HG03060 (cell line): ENCODE measurements at regions not wholly inside any gene's neighbourhood (a gene's known extent, or its start where the extent isn't known, plus 50 kb on each side); places are given as distances from the start of the nearest gene placed in this dataset.

ENCODE experiments used
- ATAC-seq: cut with Tn5 transposase; IDR thresholded peaks from one replicate; pipeline ENCODE4 v1.9.1; 2021; ENCODE audit warnings: low read depth, moderate number of reproducible peaks; ENCODE audit not compliant: unreplicated experiment

DNA sequence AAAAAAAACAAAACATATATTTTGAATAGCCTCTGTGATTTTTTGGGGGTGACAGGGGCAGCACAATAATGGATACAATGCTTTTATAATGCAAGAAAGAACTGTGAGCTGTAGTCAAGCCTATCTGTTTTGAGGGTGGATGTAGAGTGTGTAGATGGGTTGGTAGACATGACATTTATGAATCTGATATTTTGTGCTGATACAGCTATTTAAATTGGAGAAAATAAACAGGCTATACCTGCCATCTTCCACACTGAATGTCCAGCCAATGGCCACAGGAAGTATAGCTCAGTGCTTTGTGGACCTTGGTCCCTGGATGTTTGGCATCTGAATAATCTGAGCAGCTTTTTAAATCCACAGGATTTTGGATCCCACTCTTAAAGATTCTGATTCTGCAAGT lies 175.0 kb downstream of the NEDD1 start:
- ATAC-seq = no peak

DNA sequence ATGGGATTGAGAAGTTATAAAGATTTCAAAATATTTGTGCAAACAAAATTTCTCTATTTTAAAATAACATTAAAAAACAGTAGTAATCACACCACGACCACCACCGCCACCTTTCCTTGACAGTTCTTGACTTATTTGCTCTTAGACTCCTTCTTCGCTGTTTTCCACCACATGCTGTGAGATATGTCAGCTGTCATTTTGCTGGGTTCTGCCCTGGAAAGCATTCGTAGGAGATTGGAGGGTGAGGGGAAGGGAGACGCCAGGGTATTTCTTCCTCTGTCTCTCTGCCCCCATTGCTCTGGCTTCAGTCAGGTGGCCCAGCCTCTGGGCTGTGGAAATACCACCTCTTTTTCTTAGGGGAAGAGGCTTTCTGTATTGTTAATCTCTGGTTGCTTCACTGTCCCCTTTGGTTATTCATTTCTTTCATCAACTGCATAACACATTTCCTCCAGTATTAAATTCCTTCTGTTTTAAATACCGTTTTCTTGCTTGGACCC lies 186.2 kb downstream of the NEDD1 start:
- no peak for ATAC-seq

DNA sequence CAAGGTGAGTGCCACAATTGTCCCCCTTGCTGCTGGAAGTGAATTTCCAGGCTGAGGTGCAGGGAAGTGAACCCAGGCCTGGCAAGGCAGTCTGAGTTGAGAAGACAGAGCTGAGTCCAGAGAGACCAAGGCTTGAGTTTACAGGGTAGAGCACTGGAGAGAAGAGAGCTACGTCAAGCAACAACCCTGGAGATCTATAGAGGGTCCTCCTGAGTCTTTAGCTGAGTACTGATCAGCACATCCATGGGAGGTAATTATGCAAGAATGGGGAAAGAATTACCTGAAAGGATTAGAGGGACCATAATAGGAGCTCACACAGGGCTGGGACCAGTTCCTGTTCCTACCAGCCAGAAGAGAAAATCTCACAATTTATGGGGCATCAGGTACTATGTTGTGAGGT lies 190.7 kb downstream of the NEDD1 start:
- no peak for ATAC-seq

DNA sequence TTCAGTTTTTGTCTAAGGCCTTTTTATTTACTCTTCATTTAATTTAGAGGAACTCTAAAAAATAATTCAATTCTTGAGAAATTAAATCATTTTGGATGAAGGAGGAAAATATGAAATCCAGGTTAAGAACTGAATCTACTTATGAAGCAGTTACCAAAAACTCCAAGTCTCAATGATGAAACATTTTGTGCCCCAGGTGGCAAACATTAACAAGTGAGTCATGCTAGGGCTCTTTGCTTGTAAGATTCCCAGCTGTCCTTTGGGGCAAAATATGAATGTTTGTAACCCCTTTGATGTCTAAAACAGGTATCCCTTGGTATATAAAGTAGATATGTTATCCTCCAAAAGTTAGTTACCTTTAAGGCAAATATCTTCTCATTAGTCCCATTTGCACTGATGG lies 202.4 kb downstream of the NEDD1 start:
- ATAC-seq = no peak

DNA sequence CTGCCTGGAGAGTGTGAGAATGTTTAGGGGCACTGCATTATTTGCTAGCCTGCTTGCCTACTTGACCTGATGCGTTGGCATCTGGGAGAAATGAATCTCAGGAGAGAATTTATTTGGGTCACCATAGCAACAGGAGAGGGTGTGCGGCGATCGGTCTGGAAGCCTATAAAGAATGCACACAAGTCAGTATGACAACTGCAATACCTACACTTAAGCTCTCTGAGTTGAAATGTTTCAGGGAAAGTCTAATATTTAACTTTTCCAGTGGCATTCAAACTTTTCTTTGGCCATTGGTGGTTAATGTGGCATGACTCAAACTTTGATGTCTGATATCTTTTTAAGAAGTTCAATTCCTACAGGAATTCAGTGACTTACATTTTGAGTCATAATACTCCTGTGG lies 205.1 kb downstream of the NEDD1 start:
- no peak for ATAC-seq

DNA sequence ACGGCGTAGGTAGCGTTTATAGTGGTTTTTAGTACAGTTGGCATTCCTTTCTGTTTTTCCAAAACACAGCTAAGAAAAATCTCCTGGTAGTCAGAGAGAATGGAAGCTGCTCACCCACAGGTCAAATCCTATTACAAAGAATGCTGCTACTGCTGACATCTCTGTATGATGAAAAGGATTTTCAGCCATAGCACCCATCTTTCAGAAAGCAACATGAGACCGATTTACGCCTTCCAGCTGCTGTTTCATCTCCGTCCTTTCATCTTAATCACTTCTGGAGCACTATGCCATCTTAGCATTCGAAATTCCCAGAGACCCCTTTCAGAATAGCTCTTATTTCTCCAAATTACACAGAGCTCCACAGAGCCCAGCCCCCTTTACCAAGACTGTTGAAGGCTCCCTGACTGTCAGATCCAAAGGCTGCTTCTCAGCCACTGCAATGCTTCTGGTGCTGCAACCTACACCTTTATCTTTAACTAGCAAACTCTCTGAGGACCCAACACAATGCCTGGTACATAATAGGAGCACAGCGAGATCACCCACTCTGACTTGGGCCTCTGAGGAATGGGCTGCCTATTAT lies 211.8 kb downstream of the NEDD1 start:
- no peak for ATAC-seq

GRCh38 chr12:97127061-97127460 lies 220.0 kb downstream of the NEDD1 start:
- no peak for ATAC-seq

DNA sequence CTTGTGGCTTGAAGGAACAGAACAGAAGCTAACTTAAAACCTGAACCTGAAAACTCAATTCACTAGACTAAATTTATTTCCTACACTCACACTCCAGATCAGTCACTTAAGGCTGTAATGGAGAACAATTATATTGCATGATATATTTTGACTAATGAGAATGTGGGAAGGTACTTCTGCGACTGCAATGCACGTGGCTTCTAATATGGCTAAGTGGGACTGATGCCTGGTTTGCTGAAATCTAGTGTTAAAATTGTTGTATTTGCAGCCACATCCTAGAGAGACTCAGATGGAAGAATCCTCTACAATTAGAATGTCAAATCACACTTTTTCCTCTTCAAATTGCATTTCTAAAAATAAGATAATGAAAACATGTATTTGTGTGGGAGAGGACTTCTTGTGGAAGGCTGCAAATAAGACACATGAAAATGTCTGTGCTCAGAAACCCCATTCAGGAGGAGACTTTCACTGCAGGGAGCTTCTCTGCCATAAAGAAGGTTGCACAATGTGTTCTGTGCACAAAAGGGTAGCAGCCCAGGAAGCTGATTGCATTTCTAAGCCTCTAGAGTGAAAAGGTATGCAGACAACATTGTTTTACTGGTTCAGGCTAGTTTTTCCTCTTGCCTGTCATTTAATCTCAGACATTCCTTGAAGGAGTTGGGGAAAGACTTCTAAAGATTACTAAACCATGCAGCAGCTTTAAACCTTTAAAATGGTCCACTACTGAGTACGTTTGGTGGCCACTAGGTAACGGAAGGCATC lies 224.3 kb downstream of the NEDD1 start:
- no peak for ATAC-seq

DNA sequence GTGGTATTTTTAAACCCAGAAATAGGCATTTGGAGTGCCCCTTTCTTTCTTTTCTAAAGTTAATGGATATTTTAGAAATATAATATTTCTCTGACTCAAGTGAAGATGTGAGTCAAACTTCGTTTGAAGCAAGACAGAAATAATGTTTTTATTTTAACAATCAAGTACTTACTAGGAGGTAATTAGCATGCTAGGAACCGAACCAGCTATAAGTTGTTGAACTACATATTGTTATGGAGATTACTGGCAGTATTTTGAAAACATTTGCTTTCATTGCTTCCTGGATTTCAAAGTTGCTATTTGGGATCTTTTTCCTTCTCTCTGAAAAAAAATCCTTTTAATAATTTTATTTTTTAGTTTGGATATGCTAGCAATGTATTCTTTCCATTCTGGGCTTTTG lies 225.2 kb downstream of the NEDD1 start:
- no peak for ATAC-seq

DNA sequence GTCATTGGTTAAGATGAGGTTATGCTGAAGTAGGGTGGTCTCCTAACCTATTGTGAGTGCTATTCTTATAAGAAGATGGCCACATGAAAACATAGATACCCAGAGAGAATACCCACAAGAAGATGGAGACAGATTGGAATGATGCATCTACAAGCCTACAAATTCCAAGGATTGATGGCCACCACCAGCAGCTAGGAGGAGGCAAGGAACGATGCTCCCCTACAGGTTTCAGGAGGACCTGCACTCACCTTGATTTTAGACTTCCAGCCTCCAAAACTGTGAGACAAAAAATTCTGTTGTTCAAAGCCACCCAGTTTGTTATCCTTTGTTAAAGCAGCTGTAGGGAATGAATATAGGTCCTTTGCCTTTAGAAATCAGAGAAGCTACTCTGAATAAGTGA lies 227.4 kb downstream of the NEDD1 start:
- ATAC-seq = no peak

DNA sequence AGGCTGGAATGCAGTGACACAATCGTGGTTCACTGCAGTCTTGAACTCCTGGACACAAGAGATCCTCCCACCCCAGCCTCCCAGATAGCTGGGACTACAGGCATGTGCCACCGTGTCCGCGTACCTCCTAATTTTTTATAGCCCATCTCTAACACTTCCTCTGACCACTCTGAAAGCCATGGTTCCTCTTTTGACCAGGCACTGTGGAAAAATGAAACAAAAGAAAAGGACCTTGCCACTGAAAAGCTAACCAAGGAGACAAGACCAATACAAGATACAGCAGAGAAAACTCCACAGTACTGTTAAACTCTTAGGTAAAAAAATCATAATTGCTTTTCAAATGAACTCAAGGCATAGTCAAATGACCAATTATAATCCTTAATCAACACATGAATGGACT lies 233.3 kb downstream of the NEDD1 start:
- ATAC-seq = no peak

GRCh38 chr12:97142737-97143410 lies 235.8 kb downstream of the NEDD1 start:
- no peak for ATAC-seq

DNA sequence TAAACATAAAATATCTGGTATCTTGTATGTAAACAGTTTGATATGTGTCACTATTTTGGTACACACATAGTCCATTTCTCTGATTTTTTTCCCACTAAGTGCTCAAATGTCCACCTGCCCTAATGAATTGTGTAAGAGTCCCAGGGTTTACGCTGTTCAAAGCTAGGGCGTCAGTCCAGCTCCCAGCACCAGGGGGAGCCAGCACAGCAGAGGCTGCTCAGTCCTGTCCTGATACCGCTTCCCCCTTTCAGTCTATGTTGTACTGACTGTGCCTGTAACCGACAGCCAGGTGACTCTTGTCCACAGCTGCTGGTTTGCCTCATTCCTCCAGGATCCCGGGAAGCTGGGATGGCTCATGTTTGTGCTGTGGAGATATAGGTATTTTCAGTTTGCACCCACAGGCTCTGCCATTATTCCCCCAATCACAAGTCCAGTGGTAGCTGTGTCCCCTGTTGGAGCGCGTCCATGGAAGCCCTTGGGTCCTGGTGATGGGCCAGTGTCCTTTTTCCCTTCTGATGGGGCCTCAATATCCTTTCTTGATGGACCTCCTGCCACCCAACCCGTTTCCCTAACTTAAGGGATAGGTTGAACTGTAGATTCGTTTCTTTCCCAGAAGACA lies 242.0 kb downstream of the NEDD1 start:
- ATAC-seq = peak; percentile 97

DNA sequence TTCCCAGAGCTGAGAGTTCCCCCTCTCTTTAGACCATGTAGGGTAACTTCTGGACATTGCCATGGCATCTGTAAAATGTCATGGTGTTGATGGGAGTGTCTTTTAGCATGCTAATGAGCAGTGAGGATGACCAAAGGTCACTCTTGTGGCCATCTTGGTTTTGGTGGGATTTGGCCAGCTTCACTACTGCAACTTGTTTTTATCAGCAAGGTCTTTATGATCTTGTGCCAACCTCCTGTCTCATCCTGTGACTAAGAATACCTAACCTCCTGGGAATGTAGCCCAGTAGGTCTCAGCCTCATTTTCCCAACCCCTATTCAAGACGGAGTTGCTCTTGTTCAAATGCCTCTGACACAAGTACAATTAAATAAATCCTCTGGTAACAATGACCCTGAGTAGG lies 244.4 kb downstream of the NEDD1 start:
- ATAC-seq = no peak

- no peak for ATAC-seq
These were observed 252.3 kb downstream of the NEDD1 start for GRCh38 chr12:97159377-97159776.

- no peak for ATAC-seq
These were observed 253.2 kb downstream of the NEDD1 start for GRCh38 chr12:97160277-97160676.

- no peak for ATAC-seq
These were observed 255.1 kb downstream of the NEDD1 start for GRCh38 chr12:97162173-97162572.

DNA sequence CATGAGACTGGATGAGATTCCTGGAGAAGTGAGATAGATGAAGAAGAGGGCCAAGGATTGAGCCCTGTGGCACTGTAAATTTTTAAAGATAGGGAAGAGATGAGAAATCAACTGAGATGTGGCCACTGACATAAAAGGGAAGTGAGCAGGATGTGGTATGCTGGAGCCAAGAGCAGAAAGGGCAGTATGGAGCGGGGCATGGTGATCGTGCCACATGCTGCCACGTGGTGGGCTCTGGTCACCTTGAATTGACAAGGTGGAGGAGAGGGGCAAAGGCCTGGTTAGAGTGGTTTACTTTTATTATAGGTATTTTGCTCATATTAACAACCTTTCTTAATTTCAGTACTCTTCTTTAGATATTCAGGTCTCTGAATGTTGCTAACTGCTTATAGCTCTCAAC lies 257.9 kb downstream of the NEDD1 start:
- no peak for ATAC-seq

GRCh38 chr12:97167598-97167997 lies 260.5 kb downstream of the NEDD1 start:
- no peak for ATAC-seq

GRCh38 chr12:97168804-97169203 lies 261.7 kb downstream of the NEDD1 start:
- no peak for ATAC-seq

- no peak for ATAC-seq
These were observed 263.0 kb downstream of the NEDD1 start for GRCh38 chr12:97169889-97170567.
